HepG2 (cell line): ENCODE measurements at regions not wholly inside any gene's neighbourhood (a gene's known extent, or its start where the extent isn't known, plus 50 kb on each side); places are given as distances from the start of the nearest gene placed in this dataset.

ENCODE experiments used
- ATAC-seq: fragments of 200-7000 bp; cut with Tn5 transposase; 3 replicates; pipeline ENCODE4 v1.9.1; 2020; ENCODE audit warnings: mild to moderate bottlenecking, moderate library complexity
- BruUV-seq: library from RNA; stranded (reverse); fragments of 400-500 nt; replicated peaks from 2 replicates; lab custom pipeline; 2021; lab: Mats Ljungman, UMichigan
- CTCF ChIA-PET: fragments of 300-600 bp; formaldehyde crosslinking; extraction: SDS; loops from one replicate; lab custom pipeline; 2021; ENCODE audit warnings: low total read pairs, inconsistent platforms, low intra/inter-chr PET ratio; lab: Yijun Ruan, JAX
- POLR2A ChIA-PET: fragments of 350-600 bp; sonication (Branson Sonifier 250); formaldehyde crosslinking; loops from one replicate; lab custom pipeline; 2020; ENCODE audit warnings: antibody characterized with exemption, inconsistent platforms; lab: Yijun Ruan, JAX
- DNase-seq: peaks from one replicate; pipeline ENCODE4 v3.0.0-alpha.2; 2015; ENCODE audit warnings: low spot score
- FAIRE-seq: peaks from 3 replicates; lab custom pipeline; 2011; peaks lifted over from hg19 to GRCh38; lab: Jason Lieb, UNC
- H2AFZ ChIP-seq: one replicate; pipeline ENCODE4 v1.6.1; 2011; ENCODE audit warnings: low read length, inconsistent platforms
- H3K27ac ChIP-seq: fragments of 300-600 bp; 3 replicates; pipeline ENCODE4 v1.8.0; 2011; ENCODE audit warnings: mixed run types, mild to moderate bottlenecking, mixed read lengths, low read length, inconsistent platforms; ENCODE audit not compliant: insufficient read depth; ENCODE audit errors: extremely low read length
- H3K27me3 ChIP-seq, 2 experiments: fragments of 200-600 bp in 1 of 2; 2 replicates in 1 of 2; 3 replicates in 1 of 2; pipeline versions ENCODE4 v1.6.0 to v1.8.0; 2011; ENCODE audit warnings: low read length in 2 of 2, mild to moderate bottlenecking in 2 of 2, moderate library complexity in 2 of 2, inconsistent platforms in 1 of 2; ENCODE audit not compliant: insufficient read depth in 2 of 2, control insufficient read depth in 1 of 2
- H3K36me3 ChIP-seq, 2 experiments: fragments of 200-600 bp in 1 of 2; replicated peaks in 1 of 2; 2 replicates in 1 of 2; 3 replicates in 1 of 2; pipeline versions ENCODE4 v1.5.1 to v1.8.0; 2011; ENCODE audit warnings: low read length in 2 of 2, inconsistent platforms in 1 of 2; ENCODE audit not compliant: insufficient read depth in 2 of 2, control insufficient read depth in 1 of 2
- H3K4me1 ChIP-seq: 2 replicates; pipeline ENCODE4 v1.5.1; 2012; ENCODE audit warnings: low read length, inconsistent platforms; ENCODE audit not compliant: insufficient read depth
- H3K4me2 ChIP-seq: 2 replicates; pipeline ENCODE4 v1.6.0; 2011; ENCODE audit warnings: low read depth, low read length, inconsistent platforms
- H3K4me3 ChIP-seq, 3 experiments: fragments of 200-600 bp in 1 of 3; sonication (generic), shearing (Covaris generic) in 1 of 3; replicated peaks in 1 of 3; 2 replicates each; pipeline ENCODE4 v1.5.1; 2011 to 2016; ENCODE audit warnings: low read length in 3 of 3, inconsistent platforms in 2 of 3, low read depth in 2 of 3, mild to moderate bottlenecking in 2 of 3, control low read depth in 1 of 3, mixed read lengths in 1 of 3; ENCODE audit not compliant: insufficient read depth in 1 of 3
- H3K79me2 ChIP-seq: one replicate; pipeline ENCODE4 v1.6.1; 2011; ENCODE audit warnings: low read length, inconsistent platforms; ENCODE audit not compliant: insufficient read depth
- H3K9ac ChIP-seq: 2 replicates; pipeline ENCODE4 v1.6.0; 2011; ENCODE audit warnings: mild to moderate bottlenecking, low read depth, low read length, inconsistent platforms; ENCODE audit not compliant: insufficient read depth
- H3K9me3 ChIP-seq: 2 replicates; pipeline ENCODE4 v1.5.1; 2012; ENCODE audit warnings: mild to moderate bottlenecking, low read length
- H4K20me1 ChIP-seq: 2 replicates; pipeline ENCODE4 v1.6.0; 2011; ENCODE audit warnings: inconsistent platforms, mild to moderate bottlenecking, low read length, moderate library complexity; ENCODE audit not compliant: insufficient read depth
- DNMT1 ChIP-seq: sonication (generic); formaldehyde crosslinking; IDR thresholded peaks from 2 replicates; pipeline ENCODE4 v1.5.1; 2020; ENCODE audit warnings: mild to moderate bottlenecking, missing genetic modification reagents
- FOXM1 ChIP-seq: sonication (generic); formaldehyde crosslinking; IDR thresholded peaks from 2 replicates; pipeline ENCODE4 v1.5.0; 2020; ENCODE audit warnings: missing genetic modification reagents
- HDAC6 ChIP-seq: fragments of 200-600 bp; sonication (generic); IDR thresholded peaks from 2 replicates; pipeline ENCODE4 v1.7.0; 2017; ENCODE audit warnings: mild to moderate bottlenecking, antibody characterized with exemption, low read length, low read depth
- MYC ChIP-seq: sonication (generic); formaldehyde crosslinking; IDR thresholded peaks from 2 replicates; pipeline ENCODE4 v1.9.0; 2021; ENCODE audit warnings: missing genetic modification reagents, borderline replicate concordance
- RNF2 ChIP-seq: fragments of 450-650 bp; conservative IDR thresholded peaks from 2 replicates; pipeline ENCODE4 v1.6.1; 2016; ENCODE audit warnings: low read depth
- SP4 ChIP-seq: sonication (generic); formaldehyde crosslinking; IDR thresholded peaks from 2 replicates; pipeline ENCODE4 v1.8.1; 2023; ENCODE audit warnings: mild to moderate bottlenecking, missing genetic modification reagents
- TIGD3 ChIP-seq: sonication (generic); formaldehyde crosslinking; IDR thresholded peaks from 2 replicates; pipeline ENCODE4 v1.5.1; 2020; ENCODE audit warnings: mild to moderate bottlenecking, missing genetic modification reagents, borderline replicate concordance
- ZBTB4 ChIP-seq: sonication (generic); formaldehyde crosslinking; IDR thresholded peaks from 2 replicates; pipeline ENCODE4 v1.4.0; 2020; ENCODE audit warnings: missing genetic modification reagents, mild to moderate bottlenecking, borderline replicate concordance
- ZNF44 ChIP-seq: sonication (generic); formaldehyde crosslinking; IDR thresholded peaks from 2 replicates; pipeline ENCODE4 v1.5.1; 2020; ENCODE audit warnings: mild to moderate bottlenecking, missing genetic modification reagents
- ZNF7 ChIP-seq: IDR thresholded peaks from 2 replicates; pipeline ENCODE4 v1.6.1; 2016; ENCODE audit warnings: missing biosample characterization, missing genetic modification reagents
- ZNF709 ChIP-seq: sonication (generic); formaldehyde crosslinking; IDR thresholded peaks from 2 replicates; pipeline ENCODE4 v1.5.0; 2020; ENCODE audit warnings: mild to moderate bottlenecking, missing genetic modification reagents
- WGBS: methylation state at CpG from one replicate; pipeline ENCODE4 v1.1.6; 2017; ENCODE audit warnings: low lambda C conversion rate; 5-methylcytosine and 5-hydroxymethylcytosine counted together
- in situ Hi-C: cut with HindIII; loops from 2 replicates; pipeline ENCODE4 v1.10.0; 2017; ENCODE audit warnings: low pct_unique_long_range_greater_than_20kb; ENCODE audit not compliant: extremely low pct_ligation_motif_present
- intact Hi-C: fragments of 100-400 bp; cut with micrococcal nuclease; formaldehyde crosslinking; loops from one replicate; pipeline ENCODE4 v1.10.0; 2022; ENCODE audit not compliant: unreplicated experiment

- no peaks in the 10 kb centered on the region for H3K79me2 ChIP-seq
- H3K4me2 ChIP-seq = no peak overlapping the region
- H3K27me3 ChIP-seq = no peaks in the 10 kb centered on the region
- peak; percentile 59 for ATAC-seq
- TF ChIP-seq MYC (CRISPR knock-in tag) (no peak), ZNF44 (CRISPR knock-in tag) (no peak), DNMT1 (CRISPR knock-in tag) (no peak), RNF2 (no peak), ZNF7 (no peak), TIGD3 (CRISPR knock-in tag) (no peak), SP4 (CRISPR knock-in tag) (no peak), HDAC6 (no peak), FOXM1 (CRISPR knock-in tag) (no peak), ZBTB4 (CRISPR knock-in tag) (no peak), ZNF709 (CRISPR knock-in tag) (no peak)
- WGBS = 85% methylated on average over 7 of the region's 8 CpGs
- no peak for FAIRE-seq
- POLR2A ChIA-PET = no interaction called here
- no peaks in the 10 kb centered on the region for H3K4me1 ChIP-seq
- intact Hi-C loops = no loop called here
- H3K27ac ChIP-seq = no peak overlapping the region
- CTCF ChIA-PET = no interaction called here
- no peaks in the 10 kb centered on the region for H3K9me3 ChIP-seq
- H4K20me1 ChIP-seq = no peaks in the 10 kb centered on the region
- no peak overlapping the region for H3K9ac ChIP-seq
- DNase-seq = no peak
- no TSS peak for BruUV-seq
- in situ Hi-C loops = no loop called here
- peaks cover 6 to 19% of the 10 kb centered on the region in 2 experiments; a peak in 3 of 5 replicates for H3K36me3 ChIP-seq
- H2AFZ ChIP-seq = no peak overlapping the region
- no peak overlapping the region for H3K4me3 ChIP-seq
These were observed 128.9 kb downstream of the NCOR2 start for GRCh38 chr12:124438437-124439056.
